Upper lobe of left lung (tissue), 6 donors: ENCODE measurements at regions not wholly inside any gene's neighbourhood (a gene's known extent, or its start where the extent isn't known, plus 50 kb on each side); places are given as distances from the start of the nearest gene placed in this dataset.

Source experiments
- ATAC-seq, 2 donors: fragments of 200-7000 bp; cut with Tn5 transposase; one replicate each; pipeline ENCODE4 v1.9.1; 2022; ENCODE audit warnings: mild to moderate bottlenecking in 2 of 2, moderate library complexity in 2 of 2; ENCODE audit not compliant: low FRiP score in 2 of 2
- DNase-seq, 2 donors: peaks; one replicate each; pipeline ENCODE4 v3.0.0-alpha.2; 2019 to 2020
- H3K27ac ChIP-seq, 4 donors: fragments of 200-600 bp; sonication (generic); one replicate each; pipeline ENCODE4 v1.5.1; 2016 to 2019
- H3K27me3 ChIP-seq, 4 donors: fragments of 200-600 bp; sonication (generic); one replicate each; pipeline ENCODE4 v1.5.1; 2017 to 2019
- H3K36me3 ChIP-seq, 4 donors: fragments of 200-600 bp; sonication (generic); one replicate each; pipeline ENCODE4 v1.5.1; 2016 to 2019
- H3K4me1 ChIP-seq, 4 donors: fragments of 200-600 bp; sonication (generic); one replicate each; pipeline ENCODE4 v1.5.1; 2018 to 2019
- H3K4me3 ChIP-seq, 4 donors: fragments of 200-600 bp; sonication (generic); one replicate each; pipeline ENCODE4 v1.5.1; 2017 to 2019; ENCODE audit warnings: mild to moderate bottlenecking in 2 of 4, moderate library complexity in 1 of 4
- H3K9me3 ChIP-seq, 4 donors: fragments of 200-600 bp; sonication (generic); one replicate each; pipeline ENCODE4 v1.5.1; 2018 to 2019
- EP300 ChIP-seq, 4 donors: sonication (generic); formaldehyde crosslinking; IDR thresholded peaks; one replicate each; pipeline ENCODE4 v1.5.1; 2017; ENCODE audit warnings: antibody characterized with exemption in 4 of 4, control low read depth in 2 of 4
- POLR2A ChIP-seq, 4 donors: fragments of 450-650 bp; IDR thresholded peaks; one replicate each; pipeline ENCODE4 v1.5.1; 2016 to 2017; ENCODE audit warnings: antibody characterized with exemption in 4 of 4, mild to moderate bottlenecking in 2 of 4
- POLR2AphosphoS5 ChIP-seq, 2 donors: sonication (generic); formaldehyde crosslinking; IDR thresholded peaks; one replicate each; pipeline ENCODE4 v1.5.1; 2017; ENCODE audit warnings: antibody characterized with exemption in 2 of 2
- WGBS, 2 donors: methylation state at CpG; one replicate each; pipeline ENCODE4 v1.1.5; 2017 to 2018; 5-methylcytosine and 5-hydroxymethylcytosine counted together
- TF ChIP-seq, protein P1 (sequence below), 6 experiments: fragments of 450-650 bp in 4 of 6; fragments of 200-600 bp in 2 of 6; sonication (generic) in 2 of 6; IDR thresholded peaks; one replicate each; pipeline ENCODE4 v1.5.1; 2016 to 2019; ENCODE audit warnings: antibody characterized with exemption in 6 of 6
- donor health status: DM: no; HTN: no; CAD: no; lungs with moderate emphysema.
- donor health status: DM: no; HTN: yes; CAD: no; lungs with severe emphysema.

DNA sequence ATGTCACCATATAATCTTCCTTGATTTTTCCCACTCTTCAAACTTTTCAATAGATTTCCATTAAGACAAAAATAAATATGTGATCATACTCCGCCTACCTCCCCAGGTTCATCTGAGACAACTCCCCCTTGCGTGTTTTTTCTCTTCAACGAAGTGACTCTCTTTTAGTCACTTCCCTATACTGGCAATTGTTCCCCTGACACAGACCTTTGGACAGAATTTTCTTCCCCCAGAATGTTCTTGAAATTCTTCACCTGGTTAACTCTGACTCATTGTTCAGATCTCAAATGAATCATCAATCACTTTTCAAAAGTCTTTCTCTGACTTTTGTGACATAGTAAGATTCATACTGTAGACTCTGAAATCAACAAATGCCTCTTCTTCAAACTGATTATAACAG is 727.3 kb upstream of the LMO3 start:
- no peak for ATAC-seq
- no peaks in the 10 kb centered on the region for H3K27me3 ChIP-seq
- no peaks in the 10 kb centered on the region for H3K36me3 ChIP-seq
- H3K9me3 ChIP-seq = no peaks in the 10 kb centered on the region
- H3K27ac ChIP-seq = no peak overlapping the region
- H3K4me1 ChIP-seq = no peaks in the 10 kb centered on the region
- no peak overlapping the region for H3K4me3 ChIP-seq
- DNase-seq = no peak
- TF ChIP-seq POLR2AphosphoS5 (IDR thresholded peaks at IDR 0.05) (no peak), POLR2A (IDR thresholded peaks at IDR 0.05) (no peak), EP300 (IDR thresholded peaks at IDR 0.05) (no peak)
- TF ChIP-seq, protein P1, sequence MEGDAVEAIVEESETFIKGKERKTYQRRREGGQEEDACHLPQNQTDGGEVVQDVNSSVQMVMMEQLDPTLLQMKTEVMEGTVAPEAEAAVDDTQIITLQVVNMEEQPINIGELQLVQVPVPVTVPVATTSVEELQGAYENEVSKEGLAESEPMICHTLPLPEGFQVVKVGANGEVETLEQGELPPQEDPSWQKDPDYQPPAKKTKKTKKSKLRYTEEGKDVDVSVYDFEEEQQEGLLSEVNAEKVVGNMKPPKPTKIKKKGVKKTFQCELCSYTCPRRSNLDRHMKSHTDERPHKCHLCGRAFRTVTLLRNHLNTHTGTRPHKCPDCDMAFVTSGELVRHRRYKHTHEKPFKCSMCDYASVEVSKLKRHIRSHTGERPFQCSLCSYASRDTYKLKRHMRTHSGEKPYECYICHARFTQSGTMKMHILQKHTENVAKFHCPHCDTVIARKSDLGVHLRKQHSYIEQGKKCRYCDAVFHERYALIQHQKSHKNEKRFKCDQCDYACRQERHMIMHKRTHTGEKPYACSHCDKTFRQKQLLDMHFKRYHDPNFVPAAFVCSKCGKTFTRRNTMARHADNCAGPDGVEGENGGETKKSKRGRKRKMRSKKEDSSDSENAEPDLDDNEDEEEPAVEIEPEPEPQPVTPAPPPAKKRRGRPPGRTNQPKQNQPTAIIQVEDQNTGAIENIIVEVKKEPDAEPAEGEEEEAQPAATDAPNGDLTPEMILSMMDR (IDR thresholded peaks at IDR 0.05) = no peak
- 81 to 83% methylated on average over 3 of the region's 3 CpGs for WGBS, 2 donors

DNA sequence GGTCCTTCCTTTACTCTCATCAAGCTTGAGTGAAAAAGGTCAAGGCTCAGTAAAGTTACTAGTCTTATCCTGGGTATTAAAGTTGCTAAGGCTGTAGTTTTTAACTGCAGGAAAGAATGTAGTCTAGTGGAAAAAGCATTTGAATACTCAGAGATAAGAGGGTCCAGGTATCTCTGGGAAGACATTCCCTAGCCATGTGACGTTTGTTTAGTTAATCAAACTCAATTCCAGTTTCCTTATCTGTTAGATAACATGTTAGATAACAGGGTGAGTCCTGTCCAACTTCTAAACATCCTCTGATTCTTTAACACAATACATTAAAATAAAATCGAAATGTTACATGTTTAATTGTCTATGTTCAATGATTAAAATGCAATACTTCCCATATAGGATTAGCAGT is 720.7 kb upstream of the LMO3 start:
- Histone ChIP-seq H3K4me1 (no peaks in the 10 kb centered on the region), H3K27ac (no peak overlapping the region), H3K36me3 (no peaks in the 10 kb centered on the region), H3K4me3 (no peak overlapping the region), H3K27me3 (no peaks in the 10 kb centered on the region), H3K9me3 (peaks cover 0 to 4% (median 0%) of the 10 kb centered on the region in 4 donors)
- no peak for DNase-seq
- no peak for TF ChIP-seq POLR2A (IDR thresholded peaks at IDR 0.05)
- no peak for ATAC-seq
- 12 to 21% methylated on average over 2 of the region's 2 CpGs for WGBS, 2 donors

DNA sequence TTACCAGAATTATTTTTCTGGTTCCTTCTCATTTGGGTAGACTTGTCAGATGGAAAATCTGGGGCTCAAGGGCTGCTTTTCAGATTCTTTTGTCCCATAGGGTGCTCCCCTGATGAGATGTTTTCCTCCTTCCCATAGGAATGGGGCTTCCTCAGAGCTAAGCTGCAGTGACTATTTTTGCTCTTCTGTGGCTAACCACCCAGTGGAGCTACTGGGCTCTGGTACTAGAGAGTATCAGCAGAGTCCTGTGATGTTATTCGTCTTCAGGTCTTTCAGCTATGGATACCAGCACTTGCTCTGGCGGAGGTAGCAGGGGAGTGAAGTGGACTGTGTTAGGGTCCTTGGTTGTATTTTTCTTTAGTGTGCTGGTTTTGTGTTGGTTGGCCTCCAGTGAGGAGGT is 716.1 kb upstream of the LMO3 start:
- Histone ChIP-seq H3K27me3 (no peaks in the 10 kb centered on the region), H3K27ac (no peak overlapping the region), H3K9me3 (peaks cover 0 to 4% (median 0%) of the 10 kb centered on the region in 4 donors), H3K4me3 (no peak overlapping the region), H3K36me3 (no peaks in the 10 kb centered on the region), H3K4me1 (no peaks in the 10 kb centered on the region)
- no peak for ATAC-seq
- TF ChIP-seq POLR2AphosphoS5 (IDR thresholded peaks at IDR 0.05) (no peak), EP300 (IDR thresholded peaks at IDR 0.05) (no peak), POLR2A (IDR thresholded peaks at IDR 0.05) (no peak)
- TF ChIP-seq, protein P1 (IDR thresholded peaks at IDR 0.05) = no peak
- 93 to 100% methylated on average over 2 of the region's 2 CpGs for WGBS, 2 donors
- no peak for DNase-seq

DNA sequence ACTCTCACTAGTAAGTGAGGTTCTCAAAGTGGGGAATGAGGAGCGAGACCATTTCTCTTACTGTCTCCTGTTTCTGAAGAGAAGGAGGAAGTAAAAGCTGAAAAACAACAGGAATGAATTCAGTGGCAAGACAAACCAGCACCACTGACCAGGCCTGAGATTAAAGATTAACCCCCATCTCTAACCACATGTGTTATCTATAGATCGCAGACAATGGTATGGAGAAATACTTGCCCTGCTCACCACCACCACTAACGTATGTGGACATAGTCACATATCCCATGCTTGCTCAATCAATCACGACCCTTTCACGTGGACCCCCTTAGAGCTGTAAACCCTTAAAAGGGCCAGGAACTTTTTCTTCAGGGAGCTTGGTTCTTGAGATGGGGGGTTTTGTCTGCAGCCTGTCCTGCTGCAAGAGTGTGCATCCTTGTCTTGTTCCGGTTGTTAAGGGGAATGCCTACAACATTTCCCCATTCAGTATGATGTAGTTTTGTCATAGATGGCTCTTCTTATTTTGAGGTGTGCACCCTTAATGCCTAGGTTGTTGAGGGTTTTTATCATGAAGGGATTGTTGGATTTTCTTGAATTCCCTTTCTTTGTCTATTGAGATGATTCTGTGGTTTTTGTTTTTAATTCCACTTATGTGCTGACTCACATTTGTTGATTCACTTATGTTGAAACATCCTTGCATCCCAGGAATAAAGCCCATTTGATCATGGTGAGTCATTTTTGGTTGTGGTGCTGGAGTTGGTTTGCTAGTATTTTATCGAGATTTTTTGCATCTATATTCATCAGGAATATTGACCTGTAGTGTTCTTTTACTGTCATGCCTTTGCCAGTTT is 698.8 kb upstream of the LMO3 start:
- Histone ChIP-seq H3K27me3 (no peaks in the 10 kb centered on the region), H3K36me3 (no peaks in the 10 kb centered on the region), H3K4me3 (no peak overlapping the region), H3K27ac (no peak overlapping the region), H3K4me1 (no peaks in the 10 kb centered on the region), H3K9me3 (peaks cover 0 to 19% (median 1%) of the 10 kb centered on the region in 4 donors)
- ATAC-seq (no peak), DNase-seq (no peak)
- WGBS, 2 donors = 76 to 87% methylated on average over 7 of the region's 7 CpGs
- TF ChIP-seq EP300 (IDR thresholded peaks at IDR 0.05) (no peak), POLR2A (IDR thresholded peaks at IDR 0.05) (no peak), POLR2AphosphoS5 (IDR thresholded peaks at IDR 0.05) (no peak)
- TF ChIP-seq, protein P1 (IDR thresholded peaks at IDR 0.05) = no peak

DNA sequence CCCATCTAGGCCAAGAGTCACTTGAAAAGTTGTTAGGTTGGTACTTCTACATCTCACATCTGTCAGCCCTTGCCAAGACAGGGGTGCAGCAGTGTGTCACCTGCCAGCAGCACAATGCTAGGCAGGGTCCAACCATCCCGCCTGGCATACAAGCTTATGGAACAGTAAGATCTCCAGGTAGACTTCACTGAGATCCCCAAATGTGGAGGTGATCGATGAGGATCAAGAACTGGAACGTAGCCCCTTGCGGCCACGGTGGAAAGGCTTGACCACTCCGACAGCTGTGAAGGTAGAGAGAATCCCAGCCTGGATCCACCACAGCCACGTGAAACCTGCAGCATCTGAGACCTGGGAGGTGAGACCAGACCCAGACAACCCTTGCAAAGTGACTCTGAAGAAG is 696.0 kb upstream of the LMO3 start:
- DNase-seq (no peak), ATAC-seq (no peak)
- no peaks in the 10 kb centered on the region for H3K27me3 ChIP-seq
- TF ChIP-seq POLR2AphosphoS5 (IDR thresholded peaks at IDR 0.05) (no peak), EP300 (IDR thresholded peaks at IDR 0.05) (no peak), POLR2A (IDR thresholded peaks at IDR 0.05) (no peak)
- TF ChIP-seq, protein P1 (IDR thresholded peaks at IDR 0.05) = no peak
- H3K4me3 ChIP-seq = no peak overlapping the region
- peaks cover 0 to 22% (median 2%) of the 10 kb centered on the region in 4 donors for H3K9me3 ChIP-seq
- WGBS, 2 donors = 84 to 95% methylated on average over 7 of the region's 7 CpGs
- H3K36me3 ChIP-seq = no peaks in the 10 kb centered on the region
- no peaks in the 10 kb centered on the region for H3K4me1 ChIP-seq
- no peak overlapping the region for H3K27ac ChIP-seq
